SH-SY5Y (cell line): ENCODE measurements at regions not wholly inside any gene's neighbourhood (a gene's known extent, or its start where the extent isn't known, plus 50 kb on each side); places are given as distances from the start of the nearest gene placed in this dataset.

ENCODE experiments used
- GATA2 ChIP-seq: IDR thresholded peaks from 2 replicates; pipeline ENCODE4 v1.6.1; 2011; ENCODE audit warnings: mild to moderate bottlenecking, low read depth, low read length
- GATA3 ChIP-seq: IDR thresholded peaks from 2 replicates; pipeline ENCODE4 v1.6.1; 2011; ENCODE audit warnings: low read depth, mild to moderate bottlenecking, low read length, moderate library complexity

DNA sequence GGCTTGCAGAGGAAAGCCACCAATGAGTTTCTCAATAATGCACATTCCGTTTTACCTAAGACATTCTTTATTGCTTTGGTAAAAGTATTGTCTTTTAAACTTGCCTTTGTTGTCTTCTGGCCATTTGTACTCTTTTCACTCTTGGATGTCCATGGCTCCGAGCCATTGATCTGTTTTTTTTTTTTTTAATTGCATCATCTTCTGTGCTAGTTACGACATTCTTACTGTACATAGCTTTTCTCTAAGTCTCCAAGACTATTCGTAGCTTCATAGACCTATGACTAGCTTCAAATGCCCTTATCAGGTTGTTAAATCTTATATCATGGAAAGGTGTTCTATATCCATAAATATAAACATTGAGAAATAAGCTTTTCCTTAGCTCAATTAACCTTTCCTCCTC, 1522.6 kb downstream of the FAM181B start:
- TF ChIP-seq GATA2 (no peak), GATA3 (no peak)
